ENCODE measurements at regions not wholly inside any gene's neighbourhood (a gene's known extent, or its start where the extent isn't known, plus 50 kb on each side); places are given as distances from the start of the nearest gene placed in this dataset.

GRCh38 chr2:60612033-60612432, 58.6 kb upstream of the BCL11A start:
- intact Hi-C loops (cut with DNase I): no loop called here
- no peak for DNase-seq
- ATAC-seq: no peak
- Histone ChIP-seq H3K4me3 (no peak overlapping the region), H3K9me3 (no peaks in the 10 kb centered on the region), H3K36me3 (ENCODE audit: insufficient read depth in 1 of 2, low read depth in 1 of 2) (no peaks in the 10 kb centered on the region), H3K4me1 (no peaks in the 10 kb centered on the region), H3K27me3 (ENCODE audit: insufficient read depth in 3 of 3, low read length in 2 of 3) (peaks cover 0 to 10% (median 0%) of the 10 kb centered on the region in 3 donors), H3K27ac (no peak overlapping the region)
- TF ChIP-seq, protein P1, sequence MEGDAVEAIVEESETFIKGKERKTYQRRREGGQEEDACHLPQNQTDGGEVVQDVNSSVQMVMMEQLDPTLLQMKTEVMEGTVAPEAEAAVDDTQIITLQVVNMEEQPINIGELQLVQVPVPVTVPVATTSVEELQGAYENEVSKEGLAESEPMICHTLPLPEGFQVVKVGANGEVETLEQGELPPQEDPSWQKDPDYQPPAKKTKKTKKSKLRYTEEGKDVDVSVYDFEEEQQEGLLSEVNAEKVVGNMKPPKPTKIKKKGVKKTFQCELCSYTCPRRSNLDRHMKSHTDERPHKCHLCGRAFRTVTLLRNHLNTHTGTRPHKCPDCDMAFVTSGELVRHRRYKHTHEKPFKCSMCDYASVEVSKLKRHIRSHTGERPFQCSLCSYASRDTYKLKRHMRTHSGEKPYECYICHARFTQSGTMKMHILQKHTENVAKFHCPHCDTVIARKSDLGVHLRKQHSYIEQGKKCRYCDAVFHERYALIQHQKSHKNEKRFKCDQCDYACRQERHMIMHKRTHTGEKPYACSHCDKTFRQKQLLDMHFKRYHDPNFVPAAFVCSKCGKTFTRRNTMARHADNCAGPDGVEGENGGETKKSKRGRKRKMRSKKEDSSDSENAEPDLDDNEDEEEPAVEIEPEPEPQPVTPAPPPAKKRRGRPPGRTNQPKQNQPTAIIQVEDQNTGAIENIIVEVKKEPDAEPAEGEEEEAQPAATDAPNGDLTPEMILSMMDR (IDR thresholded peaks at IDR 0.05): no peak
- WGBS, 3 donors: 53 to 66% (median 56%) methylated on average over 3 of the region's 3 CpGs

GRCh38 chr2:60614319-60614718, 60.9 kb upstream of the BCL11A start:
- intact Hi-C loops (cut with DNase I): no loop called here
- H3K27ac ChIP-seq: no peak overlapping the region
- no peak for ATAC-seq
- 80 to 85% (median 85%) methylated on average over 6 of the region's 6 CpGs for WGBS, 3 donors
- H3K4me3 ChIP-seq: no peak overlapping the region
- TF ChIP-seq, protein P1 (IDR thresholded peaks at IDR 0.05): no peak
- H3K9me3 ChIP-seq: no peaks in the 10 kb centered on the region
- no peaks in the 10 kb centered on the region for H3K4me1 ChIP-seq
- peaks cover 0 to 10% (median 0%) of the 10 kb centered on the region in 3 donors for H3K27me3 ChIP-seq (ENCODE audit: insufficient read depth in 3 of 3, low read length in 2 of 3)
- H3K36me3 ChIP-seq (ENCODE audit: insufficient read depth in 1 of 2, low read depth in 1 of 2): no peaks in the 10 kb centered on the region
- no peak for DNase-seq

DNA sequence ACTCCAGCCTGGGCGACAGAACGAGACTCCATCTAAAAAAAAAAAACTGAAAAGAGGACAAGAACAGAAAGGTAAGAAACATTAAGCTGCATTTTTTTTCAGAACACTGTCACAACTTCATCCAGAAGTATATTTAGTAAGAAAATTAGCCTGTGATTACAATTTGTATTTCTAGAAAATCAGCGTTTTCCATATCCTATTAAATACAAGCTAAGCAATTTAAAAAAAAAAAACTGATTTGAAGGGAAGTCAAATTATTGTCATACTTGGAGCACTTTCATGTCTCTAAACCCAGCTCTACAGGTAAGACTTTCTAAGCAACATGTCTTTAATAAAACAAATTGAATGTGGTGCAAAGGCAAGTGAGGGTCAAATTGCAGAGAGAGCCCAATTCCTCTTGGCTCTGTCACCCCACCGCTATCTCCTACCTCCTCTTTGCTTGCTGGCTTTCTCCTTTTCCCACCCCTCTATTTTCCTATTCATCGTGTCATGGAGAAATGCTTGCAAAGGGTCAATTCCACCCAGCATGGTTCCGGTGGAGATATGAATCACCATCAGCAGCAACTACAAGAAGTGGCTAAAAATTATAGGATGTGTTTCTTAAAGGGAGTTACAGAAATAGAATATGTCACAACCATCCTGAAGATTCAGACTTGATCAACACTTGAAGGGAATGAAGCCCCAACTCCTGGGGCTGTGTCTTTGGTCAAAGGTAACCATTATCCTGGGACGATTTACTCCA, 68.4 kb upstream of the BCL11A start:
- TF ChIP-seq, protein P1 (IDR thresholded peaks at IDR 0.05): no peak
- H3K27ac ChIP-seq: no peak overlapping the region
- H3K27me3 ChIP-seq (ENCODE audit: insufficient read depth in 3 of 3, low read length in 2 of 3): peaks cover 0 to 8% (median 8%) of the 10 kb centered on the region in 3 donors
- intact Hi-C loops (cut with DNase I): no loop called here
- DNase-seq (no peak), ATAC-seq (no peak)
- H3K36me3 ChIP-seq (ENCODE audit: insufficient read depth in 1 of 2, low read depth in 1 of 2): no peaks in the 10 kb centered on the region
- H3K9me3 ChIP-seq: no peaks in the 10 kb centered on the region
- H3K4me3 ChIP-seq: no peak overlapping the region
- 81 to 86% (median 85%) methylated on average over 7 of the region's 7 CpGs for WGBS, 3 donors
- H3K4me1 ChIP-seq: no peaks in the 10 kb centered on the region

DNA sequence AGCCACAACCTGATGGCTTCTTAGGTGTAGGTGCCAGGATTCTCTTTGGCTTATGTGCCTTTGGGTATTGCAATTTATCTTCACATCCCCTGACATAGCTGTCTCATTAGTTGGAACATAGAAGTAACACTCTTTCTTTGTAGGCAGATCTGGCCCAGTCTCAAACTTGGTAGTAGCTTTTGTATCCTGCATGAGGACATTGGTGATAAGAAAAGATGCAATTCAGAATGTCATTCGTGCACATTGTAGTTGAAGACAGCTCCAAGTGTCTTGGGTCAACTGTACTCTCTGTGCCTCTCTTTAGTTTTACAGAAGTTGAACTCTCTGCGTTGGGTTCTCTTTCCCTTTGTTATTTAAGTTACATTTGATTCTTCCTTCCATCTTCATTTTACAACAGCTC, 69.6 kb upstream of the BCL11A start:
- H3K4me3 ChIP-seq: no peak overlapping the region
- ATAC-seq (no peak), DNase-seq (no peak)
- H3K27me3 ChIP-seq (ENCODE audit: insufficient read depth in 3 of 3, low read length in 2 of 3): peaks cover 0 to 16% (median 10%) of the 10 kb centered on the region in 3 donors
- intact Hi-C loops (cut with DNase I): no loop called here
- no peaks in the 10 kb centered on the region for H3K9me3 ChIP-seq
- H3K27ac ChIP-seq: no peak overlapping the region
- TF ChIP-seq, protein P1 (IDR thresholded peaks at IDR 0.05): no peak
- H3K36me3 ChIP-seq (ENCODE audit: insufficient read depth in 1 of 2, low read depth in 1 of 2): no peaks in the 10 kb centered on the region
- 74 to 83% (median 77%) methylated on average over 2 of the region's 2 CpGs for WGBS, 3 donors
- H3K4me1 ChIP-seq: no peaks in the 10 kb centered on the region

- WGBS, 3 donors: 54 to 57% (median 56%) methylated on average over 3 of the region's 3 CpGs
- Histone ChIP-seq H3K4me3 (no peak overlapping the region), H3K27ac (no peak overlapping the region), H3K4me1 (no peaks in the 10 kb centered on the region), H3K36me3 (ENCODE audit: insufficient read depth in 1 of 2, low read depth in 1 of 2) (no peaks in the 10 kb centered on the region), H3K9me3 (no peaks in the 10 kb centered on the region), H3K27me3 (ENCODE audit: insufficient read depth in 3 of 3, low read length in 2 of 3) (peaks cover 0 to 20% (median 10%) of the 10 kb centered on the region in 3 donors)
- TF ChIP-seq, protein P1 (IDR thresholded peaks at IDR 0.05): no peak
- intact Hi-C loops (cut with DNase I): no loop called here
- no peak for ATAC-seq
- no peak for DNase-seq
Measured at GRCh38 chr2:60627412-60627811, 74.0 kb upstream of the BCL11A start.
